Lower lobe of right lung (tissue), 2 donors: ENCODE measurements at regions not wholly inside any gene's neighbourhood (a gene's known extent, or its start where the extent isn't known, plus 50 kb on each side); places are given as distances from the start of the nearest gene placed in this dataset.

ENCODE experiments used
- ATAC-seq, 2 donors: fragments of 200-7000 bp; cut with Tn5 transposase; one replicate each; pipeline ENCODE4 v1.9.1; 2020 to 2022; ENCODE audit warnings: mild to moderate bottlenecking in 2 of 2, moderate library complexity in 2 of 2
- DNase-seq: peaks from one replicate; pipeline ENCODE4 v3.0.0-alpha.2; 2020
- H3K27ac ChIP-seq: fragments of 200-600 bp; one replicate; pipeline ENCODE4 v1.8.0; 2022
- H3K27me3 ChIP-seq: fragments of 200-600 bp; one replicate; pipeline ENCODE4 v1.8.0; 2022; ENCODE audit warnings: low read depth
- H3K36me3 ChIP-seq: fragments of 200-600 bp; one replicate; pipeline ENCODE4 v1.8.0; 2022; ENCODE audit warnings: mild to moderate bottlenecking
- H3K4me1 ChIP-seq: fragments of 200-600 bp; one replicate; pipeline ENCODE4 v1.8.0; 2022
- H3K4me3 ChIP-seq: fragments of 200-600 bp; one replicate; pipeline ENCODE4 v1.8.0; 2022; ENCODE audit warnings: mild to moderate bottlenecking
- H3K9me3 ChIP-seq: fragments of 200-600 bp; one replicate; pipeline ENCODE4 v1.8.0; 2022
- intact Hi-C: fragments of 100-400 bp; cut with DNase I; formaldehyde crosslinking; loops from one replicate; pipeline ENCODE4 v1.11.0; 2022
- TF ChIP-seq, protein P1 (sequence below): fragments of 200-600 bp; IDR thresholded peaks from one replicate; pipeline ENCODE4 v1.8.0; 2022; ENCODE audit warnings: antibody characterized with exemption, mild to moderate bottlenecking
- donor health status: DM: no; HTN: yes; CAD: no; lungs with severe emphysema.

DNA sequence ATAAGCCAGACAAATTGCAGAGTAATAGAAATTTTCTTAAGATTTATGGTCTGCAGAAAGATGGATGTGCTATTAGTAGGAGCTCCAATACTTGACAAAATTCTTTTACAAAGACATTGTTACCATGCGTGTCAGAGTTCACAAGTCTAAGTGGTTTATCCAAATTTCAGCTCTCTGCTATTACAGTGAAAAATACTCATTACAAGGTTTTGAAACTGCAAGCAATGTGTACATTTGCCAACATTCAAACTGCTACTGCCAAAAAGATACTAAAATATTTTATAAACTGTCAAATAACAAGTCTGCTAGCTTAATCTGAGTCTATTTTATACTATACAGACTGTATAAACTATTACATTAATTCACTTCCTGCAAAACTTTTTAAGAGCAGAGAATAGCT is 1341.5 kb upstream of the ACVR2A start:
- no peaks in the 10 kb centered on the region for H3K27me3 ChIP-seq
- intact Hi-C loops: no loop called here
- ATAC-seq: no peak

DNA sequence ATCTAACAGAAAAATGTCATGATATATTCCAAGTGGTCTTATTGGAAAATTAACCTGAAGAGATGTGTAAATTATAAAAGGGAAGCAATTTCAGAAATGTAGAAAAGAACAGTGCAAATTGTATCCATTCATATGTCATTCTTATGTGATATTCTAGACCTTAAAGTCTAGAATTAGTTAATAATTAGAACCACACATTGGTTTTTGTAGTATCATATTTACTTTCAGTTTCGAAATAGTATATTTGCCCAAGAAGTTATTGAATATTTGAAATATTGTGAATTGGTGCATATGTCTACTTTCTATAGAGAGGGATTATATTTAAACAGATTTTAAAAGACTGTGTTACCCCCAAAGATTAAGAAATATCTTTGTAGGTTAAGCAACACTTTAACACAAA is 1348.6 kb upstream of the ACVR2A start:
- Histone ChIP-seq H3K27ac (no peak overlapping the region), H3K36me3 (no peaks in the 10 kb centered on the region), H3K27me3 (no peaks in the 10 kb centered on the region), H3K9me3 (no peaks in the 10 kb centered on the region), H3K4me1 (no peaks in the 10 kb centered on the region), H3K4me3 (no peak overlapping the region)
- TF ChIP-seq, protein P1, sequence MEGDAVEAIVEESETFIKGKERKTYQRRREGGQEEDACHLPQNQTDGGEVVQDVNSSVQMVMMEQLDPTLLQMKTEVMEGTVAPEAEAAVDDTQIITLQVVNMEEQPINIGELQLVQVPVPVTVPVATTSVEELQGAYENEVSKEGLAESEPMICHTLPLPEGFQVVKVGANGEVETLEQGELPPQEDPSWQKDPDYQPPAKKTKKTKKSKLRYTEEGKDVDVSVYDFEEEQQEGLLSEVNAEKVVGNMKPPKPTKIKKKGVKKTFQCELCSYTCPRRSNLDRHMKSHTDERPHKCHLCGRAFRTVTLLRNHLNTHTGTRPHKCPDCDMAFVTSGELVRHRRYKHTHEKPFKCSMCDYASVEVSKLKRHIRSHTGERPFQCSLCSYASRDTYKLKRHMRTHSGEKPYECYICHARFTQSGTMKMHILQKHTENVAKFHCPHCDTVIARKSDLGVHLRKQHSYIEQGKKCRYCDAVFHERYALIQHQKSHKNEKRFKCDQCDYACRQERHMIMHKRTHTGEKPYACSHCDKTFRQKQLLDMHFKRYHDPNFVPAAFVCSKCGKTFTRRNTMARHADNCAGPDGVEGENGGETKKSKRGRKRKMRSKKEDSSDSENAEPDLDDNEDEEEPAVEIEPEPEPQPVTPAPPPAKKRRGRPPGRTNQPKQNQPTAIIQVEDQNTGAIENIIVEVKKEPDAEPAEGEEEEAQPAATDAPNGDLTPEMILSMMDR: no peak
- intact Hi-C loops: no loop called here
- ATAC-seq (no peak), DNase-seq (no peak)

More for the DNA sequence above, 1341.5 kb upstream of the ACVR2A start:
- TF ChIP-seq, protein P1: no peak
- no peak for DNase-seq
- Histone ChIP-seq H3K4me1 (no peaks in the 10 kb centered on the region), H3K9me3 (no peaks in the 10 kb centered on the region), H3K36me3 (no peaks in the 10 kb centered on the region), H3K4me3 (no peak overlapping the region), H3K27ac (no peak overlapping the region)

DNA sequence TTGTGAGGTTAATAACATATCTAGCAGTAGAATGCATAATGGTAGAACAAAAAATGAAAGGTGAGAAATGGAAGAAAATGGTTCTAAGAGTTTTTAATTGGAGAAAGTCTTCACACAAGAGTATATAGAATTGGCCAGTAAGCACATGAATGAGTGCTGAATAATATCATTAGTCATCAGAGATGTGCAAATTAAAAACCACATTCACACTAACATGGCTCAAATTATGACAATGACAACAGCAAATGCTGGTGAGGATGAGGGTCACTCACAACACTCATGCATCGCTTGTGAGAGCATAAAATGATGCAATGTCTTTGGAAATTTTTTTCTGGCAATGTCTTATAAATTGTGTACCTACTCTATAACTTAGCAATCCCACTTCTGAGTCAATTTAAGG is 1355.4 kb upstream of the ACVR2A start:
- H3K27me3 ChIP-seq: no peaks in the 10 kb centered on the region
- no peak overlapping the region for H3K4me3 ChIP-seq
- TF ChIP-seq, protein P1: no peak
- DNase-seq (no peak), ATAC-seq (no peak)
- no peak overlapping the region for H3K27ac ChIP-seq
- no peaks in the 10 kb centered on the region for H3K4me1 ChIP-seq
- intact Hi-C loops: no loop called here
- no peaks in the 10 kb centered on the region for H3K36me3 ChIP-seq
- no peaks in the 10 kb centered on the region for H3K9me3 ChIP-seq

DNA sequence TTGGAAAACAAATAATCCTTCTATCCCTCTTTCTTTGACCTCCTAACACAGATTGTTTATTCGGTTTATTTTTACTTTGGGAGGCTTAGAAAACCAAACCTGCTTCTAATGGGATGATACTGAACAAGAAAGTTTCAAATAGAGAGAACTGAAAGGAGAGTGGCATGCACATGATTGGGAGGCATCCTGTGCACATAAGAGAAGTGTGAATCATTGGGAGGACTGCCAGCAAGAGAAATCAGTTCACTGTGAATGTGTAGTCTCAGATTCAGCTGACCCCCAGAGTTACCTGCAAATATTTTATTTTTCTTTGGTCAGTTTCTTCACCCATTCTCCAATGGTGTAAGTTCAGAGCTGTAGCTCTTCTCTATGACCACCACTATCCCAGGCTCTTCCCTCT is 1363.2 kb upstream of the ACVR2A start:
- Histone ChIP-seq H3K4me3 (no peak overlapping the region), H3K4me1 (no peaks in the 10 kb centered on the region), H3K9me3 (no peaks in the 10 kb centered on the region), H3K27me3 (no peaks in the 10 kb centered on the region), H3K36me3 (no peaks in the 10 kb centered on the region), H3K27ac (no peak overlapping the region)
- ATAC-seq (no peak), DNase-seq (no peak)
- TF ChIP-seq, protein P1: no peak
- intact Hi-C loops: no loop called here

DNA sequence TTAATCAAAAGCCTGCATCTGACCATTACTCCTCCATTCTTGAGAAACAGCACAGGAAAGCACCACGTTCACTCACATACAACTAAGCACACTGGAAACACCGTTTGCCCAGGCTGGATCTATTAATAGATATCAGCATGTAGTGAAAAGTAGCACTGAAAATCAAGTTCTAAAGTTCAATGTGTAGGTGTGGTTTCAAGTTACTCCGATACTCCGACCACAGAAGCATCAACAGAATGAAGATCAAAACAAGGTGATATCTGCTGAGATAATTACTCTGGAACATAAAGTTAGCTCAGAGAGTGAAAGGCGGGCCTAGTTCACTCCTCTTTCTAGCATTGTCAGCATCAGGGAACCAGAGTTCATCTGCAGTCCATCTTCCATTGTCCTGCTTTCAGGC is 1367.4 kb upstream of the ACVR2A start:
- no peak overlapping the region for H3K27ac ChIP-seq
- TF ChIP-seq, protein P1: no peak
- no peaks in the 10 kb centered on the region for H3K9me3 ChIP-seq
- no peaks in the 10 kb centered on the region for H3K4me1 ChIP-seq
- no peaks in the 10 kb centered on the region for H3K27me3 ChIP-seq
- no peak overlapping the region for H3K4me3 ChIP-seq
- H3K36me3 ChIP-seq: no peaks in the 10 kb centered on the region
- intact Hi-C loops: no loop called here
- no peak for ATAC-seq
- DNase-seq: no peak

DNA sequence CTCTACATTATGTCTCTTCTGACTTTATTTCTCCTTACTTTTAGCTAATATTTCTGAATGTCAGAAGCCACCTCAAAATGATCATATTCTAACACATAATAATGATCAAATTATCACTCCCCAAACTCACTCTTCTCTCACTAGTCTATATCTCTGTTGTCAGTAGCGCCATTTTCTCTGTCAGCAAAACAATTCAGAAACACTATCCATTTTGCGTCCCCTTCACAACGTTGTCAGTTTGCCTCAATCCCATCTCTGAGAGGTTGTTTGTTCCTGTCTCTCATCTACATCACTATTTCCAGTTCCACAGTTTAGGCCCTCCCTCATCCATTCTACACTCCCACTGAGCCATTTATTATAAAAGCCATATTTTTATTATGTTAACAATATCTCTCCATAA is 1376.3 kb upstream of the ACVR2A start:
- H3K27ac ChIP-seq: no peak overlapping the region
- TF ChIP-seq, protein P1: no peak
- intact Hi-C loops: no loop called here
- H3K27me3 ChIP-seq: no peaks in the 10 kb centered on the region
- ATAC-seq: no peak
- no peaks in the 10 kb centered on the region for H3K36me3 ChIP-seq
- DNase-seq: no peak
- no peaks in the 10 kb centered on the region for H3K4me1 ChIP-seq
- no peak overlapping the region for H3K4me3 ChIP-seq
- no peaks in the 10 kb centered on the region for H3K9me3 ChIP-seq
